ENCODE measurements at regions not wholly inside any gene's neighbourhood (a gene's known extent, or its start where the extent isn't known, plus 50 kb on each side); places are given as distances from the start of the nearest gene placed in this dataset.

DNA sequence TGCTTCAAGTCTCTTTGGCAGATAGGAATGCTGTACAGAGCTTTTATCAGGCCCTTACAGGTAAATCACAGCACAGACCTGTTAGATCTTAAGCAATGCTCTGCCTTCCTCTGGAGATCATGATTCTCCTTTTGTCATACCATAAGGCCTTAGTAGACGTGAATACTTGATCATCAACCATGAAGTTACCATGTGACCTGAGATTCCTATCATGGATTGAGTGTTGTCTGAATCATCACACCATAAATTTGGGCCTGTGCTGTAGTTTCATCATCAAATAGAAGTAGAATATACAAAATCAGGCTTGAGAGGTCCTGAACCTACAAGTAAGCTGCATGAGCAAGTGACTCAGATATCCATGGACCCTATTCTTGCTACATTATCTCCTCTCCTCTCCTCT, 466.8 kb upstream of the INTU start:
- TF ChIP-seq, protein P1, sequence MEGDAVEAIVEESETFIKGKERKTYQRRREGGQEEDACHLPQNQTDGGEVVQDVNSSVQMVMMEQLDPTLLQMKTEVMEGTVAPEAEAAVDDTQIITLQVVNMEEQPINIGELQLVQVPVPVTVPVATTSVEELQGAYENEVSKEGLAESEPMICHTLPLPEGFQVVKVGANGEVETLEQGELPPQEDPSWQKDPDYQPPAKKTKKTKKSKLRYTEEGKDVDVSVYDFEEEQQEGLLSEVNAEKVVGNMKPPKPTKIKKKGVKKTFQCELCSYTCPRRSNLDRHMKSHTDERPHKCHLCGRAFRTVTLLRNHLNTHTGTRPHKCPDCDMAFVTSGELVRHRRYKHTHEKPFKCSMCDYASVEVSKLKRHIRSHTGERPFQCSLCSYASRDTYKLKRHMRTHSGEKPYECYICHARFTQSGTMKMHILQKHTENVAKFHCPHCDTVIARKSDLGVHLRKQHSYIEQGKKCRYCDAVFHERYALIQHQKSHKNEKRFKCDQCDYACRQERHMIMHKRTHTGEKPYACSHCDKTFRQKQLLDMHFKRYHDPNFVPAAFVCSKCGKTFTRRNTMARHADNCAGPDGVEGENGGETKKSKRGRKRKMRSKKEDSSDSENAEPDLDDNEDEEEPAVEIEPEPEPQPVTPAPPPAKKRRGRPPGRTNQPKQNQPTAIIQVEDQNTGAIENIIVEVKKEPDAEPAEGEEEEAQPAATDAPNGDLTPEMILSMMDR (IDR thresholded peaks at IDR 0.05; ENCODE audit: low read depth, low read length) = no peak
- TF ChIP-seq EZH2phosphoT487 (IDR thresholded peaks at IDR 0.05; ENCODE audit: low read depth) = no peak
